ENCODE measurements at regions not wholly inside any gene's neighbourhood (a gene's known extent, or its start where the extent isn't known, plus 50 kb on each side); places are given as distances from the start of the nearest gene placed in this dataset.

GRCh38 chr9:107119735-107120134 is 163.3 kb upstream of the RAD23B start:
- no peak for DNase-seq

GRCh38 chr9:107123389-107123788 is 159.7 kb upstream of the RAD23B start:
- no peak for DNase-seq

GRCh38 chr9:107127608-107128007 is 155.5 kb upstream of the RAD23B start:
- DNase-seq: no peak

GRCh38 chr9:107131108-107131799 is 151.8 kb upstream of the RAD23B start:
- peak; percentile 7 for DNase-seq

GRCh38 chr9:107136296-107136695 is 146.8 kb upstream of the RAD23B start:
- DNase-seq: no peak

- DNase-seq: no peak
Measured at GRCh38 chr9:107137495-107138202, 145.4 kb upstream of the RAD23B start.

- DNase-seq: no peak
Measured at GRCh38 chr9:107138261-107138992, 144.7 kb upstream of the RAD23B start.

GRCh38 chr9:107141967-107142366 is 141.1 kb upstream of the RAD23B start:
- DNase-seq: no peak

- no peak for DNase-seq
Measured at GRCh38 chr9:107142430-107142829, 140.6 kb upstream of the RAD23B start.

GRCh38 chr9:107142896-107143603 is 140.0 kb upstream of the RAD23B start:
- no peak for DNase-seq

- DNase-seq: peak; percentile 19
Measured at GRCh38 chr9:107144475-107144874, 138.6 kb upstream of the RAD23B start.

- no peak for DNase-seq
Measured at GRCh38 chr9:107147134-107147533, 135.9 kb upstream of the RAD23B start.

GRCh38 chr9:107148216-107148615 is 134.9 kb upstream of the RAD23B start:
- DNase-seq: no peak

GRCh38 chr9:107149756-107150155 is 133.3 kb upstream of the RAD23B start:
- DNase-seq: no peak

GRCh38 chr9:107153336-107153735 is 129.7 kb upstream of the RAD23B start:
- no peak for DNase-seq

GRCh38 chr9:107154291-107154690 is 128.8 kb upstream of the RAD23B start:
- DNase-seq: no peak

- DNase-seq: no peak
Measured at GRCh38 chr9:107154766-107155165, 128.3 kb upstream of the RAD23B start.

GRCh38 chr9:107155244-107155817 is 127.7 kb upstream of the RAD23B start:
- DNase-seq: no peak

- no peak for DNase-seq
Measured at GRCh38 chr9:107158321-107158720, 124.8 kb upstream of the RAD23B start.

- DNase-seq: no peak
Measured at GRCh38 chr9:107161338-107161737, 121.7 kb upstream of the RAD23B start.

GRCh38 chr9:107163370-107163769 is 119.7 kb upstream of the RAD23B start:
- no peak for DNase-seq

GRCh38 chr9:107169796-107170195 is 113.3 kb upstream of the RAD23B start:
- DNase-seq: no peak

- DNase-seq: no peak
Measured at GRCh38 chr9:107170801-107171200, 112.3 kb upstream of the RAD23B start.

All from NCI-H1092 (cell line).